Neural crest cell (in vitro differentiated cells): ENCODE measurements at regions not wholly inside any gene's neighbourhood (a gene's known extent, or its start where the extent isn't known, plus 50 kb on each side); places are given as distances from the start of the nearest gene placed in this dataset.

Source experiments
- DNase-seq: peaks from one replicate; pipeline ENCODE4 v3.0.0; 2021; ENCODE audit warnings: low read depth, mixed read lengths, low spot score
- H3K27ac Mint-ChIP-seq: one replicate; pipeline ENCODE4 v1.8.0; 2021; ENCODE audit warnings: mild to moderate bottlenecking, mixed read lengths; ENCODE audit not compliant: unreplicated experiment
- H3K27me3 Mint-ChIP-seq: 2 replicates; pipeline ENCODE4 v1.8.0; 2021; ENCODE audit warnings: low read depth, mild to moderate bottlenecking, mixed read lengths
- H3K36me3 Mint-ChIP-seq: 2 replicates; pipeline ENCODE4 v1.8.0; 2021; ENCODE audit warnings: low read depth, mild to moderate bottlenecking, mixed read lengths
- H3K4me1 Mint-ChIP-seq: 2 replicates; pipeline ENCODE4 v1.8.0; 2021; ENCODE audit warnings: mixed read lengths
- H3K4me3 Mint-ChIP-seq: one replicate; pipeline ENCODE4 v1.8.0; 2021; ENCODE audit warnings: mild to moderate bottlenecking, mixed read lengths
- H3K9me3 Mint-ChIP-seq: 2 replicates; pipeline ENCODE4 v1.8.0; 2021; ENCODE audit warnings: mixed read lengths
- CTCF ChIP-seq: fragments of 200-600 bp; sonication (generic); conservative IDR thresholded peaks from 2 replicates; pipeline ENCODE4 v1.5.0; 2021; ENCODE audit warnings: antibody characterized with exemption, mild to moderate bottlenecking

GRCh38 chr20:55693641-55694040 lies 311.7 kb downstream of the CBLN4 start:
- Mint-ChIP-seq H3K27me3 (no peaks in the 10 kb centered on the region), H3K4me3 (no peak overlapping the region), H3K27ac (no peak overlapping the region), H3K36me3 (no peaks in the 10 kb centered on the region), H3K9me3 (no peaks in the 10 kb centered on the region), H3K4me1 (no peaks in the 10 kb centered on the region)
- TF ChIP-seq CTCF, result no peak
- DNase-seq, result no peak

DNA sequence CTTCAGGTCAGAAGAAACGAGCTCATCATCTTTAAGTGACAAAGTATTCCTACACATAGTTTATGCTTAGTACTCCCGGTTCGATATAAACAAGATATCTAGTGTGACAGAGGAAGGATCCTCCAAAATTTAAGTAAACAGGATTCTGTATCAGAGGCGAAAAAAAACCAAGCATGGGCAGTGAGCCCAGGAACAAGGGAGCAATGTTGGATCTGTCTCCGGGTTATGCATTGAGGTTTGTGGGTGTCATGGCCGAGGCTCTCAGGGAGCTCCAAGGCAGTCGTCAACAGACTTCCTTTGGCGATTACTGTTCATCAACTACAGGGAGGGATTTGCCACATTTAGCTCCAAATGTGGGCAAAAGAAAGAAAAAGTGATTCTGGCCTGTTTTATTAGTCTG lies 319.5 kb downstream of the CBLN4 start:
- Mint-ChIP-seq H3K4me3 (no peak overlapping the region), H3K4me1 (no peaks in the 10 kb centered on the region), H3K27me3 (peaks cover 2% of the 10 kb centered on the region), H3K27ac (no peak overlapping the region), H3K36me3 (no peaks in the 10 kb centered on the region), H3K9me3 (no peaks in the 10 kb centered on the region)
- TF ChIP-seq CTCF, result no peak
- no peak for DNase-seq

GRCh38 chr20:55685425-55685824 lies 319.9 kb downstream of the CBLN4 start:
- H3K9me3 Mint-ChIP-seq, result no peaks in the 10 kb centered on the region
- H3K4me3 Mint-ChIP-seq, result no peak overlapping the region
- H3K27ac Mint-ChIP-seq, result no peak overlapping the region
- no peaks in the 10 kb centered on the region for H3K4me1 Mint-ChIP-seq
- H3K27me3 Mint-ChIP-seq, result peaks cover 4% of the 10 kb centered on the region
- DNase-seq, result no peak
- no peaks in the 10 kb centered on the region for H3K36me3 Mint-ChIP-seq
- TF ChIP-seq CTCF, result no peak

- H3K9me3 Mint-ChIP-seq, result no peaks in the 10 kb centered on the region
- TF ChIP-seq CTCF, result no peak
- peaks cover 8% of the 10 kb centered on the region for H3K27me3 Mint-ChIP-seq
- H3K4me3 Mint-ChIP-seq, result no peak overlapping the region
- H3K27ac Mint-ChIP-seq, result no peak overlapping the region
- no peaks in the 10 kb centered on the region for H3K4me1 Mint-ChIP-seq
- no peaks in the 10 kb centered on the region for H3K36me3 Mint-ChIP-seq
- no peak for DNase-seq
Measured at GRCh38 chr20:55684578-55684977, 320.7 kb downstream of the CBLN4 start.

DNA sequence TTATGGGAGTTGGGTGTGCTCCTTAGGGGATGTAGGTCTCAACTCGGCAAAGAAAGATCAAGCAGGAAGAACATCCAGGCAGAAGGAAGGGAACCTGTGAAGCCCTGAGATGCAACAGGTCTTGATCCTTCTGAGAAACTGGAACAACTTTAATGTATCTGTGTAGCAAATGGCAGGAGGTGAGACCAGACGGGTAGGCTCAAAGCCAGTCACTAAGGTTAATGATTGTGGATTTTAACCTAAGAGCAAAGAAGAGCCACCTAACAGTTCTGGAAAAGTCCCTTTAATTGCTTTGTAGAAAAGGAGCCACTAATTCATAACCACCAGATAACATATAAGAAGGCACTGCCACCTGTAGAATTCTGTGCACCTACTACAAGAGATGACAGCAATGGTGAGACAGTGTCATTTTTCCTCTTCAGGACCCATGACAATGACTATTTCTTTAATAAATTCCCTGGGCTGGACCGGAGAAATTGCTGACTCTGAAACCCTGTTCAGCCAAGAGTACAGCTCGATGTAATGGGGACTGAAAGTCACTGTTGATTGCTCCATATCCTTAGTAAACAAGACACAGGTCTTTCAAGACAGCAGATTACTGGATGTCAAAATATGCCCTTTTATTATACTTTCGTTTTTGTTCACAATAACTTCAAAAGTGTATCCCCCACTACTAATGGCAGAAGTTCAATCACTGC lies 326.2 kb downstream of the CBLN4 start:
- no peak for DNase-seq
- no peak overlapping the region for H3K27ac Mint-ChIP-seq
- no peaks in the 10 kb centered on the region for H3K4me1 Mint-ChIP-seq
- no peak overlapping the region for H3K4me3 Mint-ChIP-seq
- no peaks in the 10 kb centered on the region for H3K36me3 Mint-ChIP-seq
- no peaks in the 10 kb centered on the region for H3K9me3 Mint-ChIP-seq
- TF ChIP-seq CTCF, result no peak
- peaks cover 8% of the 10 kb centered on the region for H3K27me3 Mint-ChIP-seq
